ENCODE measurements at regions not wholly inside any gene's neighbourhood (a gene's known extent, or its start where the extent isn't known, plus 50 kb on each side); places are given as distances from the start of the nearest gene placed in this dataset.

DNA sequence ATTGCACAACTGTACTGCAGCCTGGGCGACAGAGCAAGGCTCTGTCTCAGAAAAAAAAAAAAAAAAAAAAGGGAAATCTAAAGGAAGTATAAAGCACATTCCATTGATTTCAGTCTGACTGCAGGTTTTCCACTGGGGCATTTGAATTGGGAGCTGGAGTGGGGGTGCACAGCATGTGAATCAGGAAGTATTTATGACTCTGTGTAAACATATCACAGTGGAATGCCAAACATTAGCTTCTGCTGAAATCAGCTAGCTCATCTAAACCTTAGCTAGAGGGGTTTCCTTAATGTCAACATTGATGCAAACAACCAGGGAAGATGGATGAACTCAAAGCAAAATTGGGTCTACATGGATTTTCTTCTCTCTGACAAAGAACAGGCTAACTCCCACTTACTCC lies 641.0 kb upstream of the EEF2KMT start:
- TF ChIP-seq SIN3A (IDR thresholded peaks at IDR 0.05; ENCODE audit: borderline replicate concordance, insufficient read depth, low read length) (no peak), FOXP2 (optimal IDR thresholded peaks at IDR 0.05; ENCODE audit: borderline replicate concordance, extremely low read depth, extremely low read length, insufficient read depth) (no peak), POLR2AphosphoS5 (IDR thresholded peaks at IDR 0.05; ENCODE audit: low read depth, low read length) (no peak), TAF1 (IDR thresholded peaks at IDR 0.05; ENCODE audit: borderline replicate concordance, insufficient read depth, low read length) (no peak)
- TF ChIP-seq, protein P1, sequence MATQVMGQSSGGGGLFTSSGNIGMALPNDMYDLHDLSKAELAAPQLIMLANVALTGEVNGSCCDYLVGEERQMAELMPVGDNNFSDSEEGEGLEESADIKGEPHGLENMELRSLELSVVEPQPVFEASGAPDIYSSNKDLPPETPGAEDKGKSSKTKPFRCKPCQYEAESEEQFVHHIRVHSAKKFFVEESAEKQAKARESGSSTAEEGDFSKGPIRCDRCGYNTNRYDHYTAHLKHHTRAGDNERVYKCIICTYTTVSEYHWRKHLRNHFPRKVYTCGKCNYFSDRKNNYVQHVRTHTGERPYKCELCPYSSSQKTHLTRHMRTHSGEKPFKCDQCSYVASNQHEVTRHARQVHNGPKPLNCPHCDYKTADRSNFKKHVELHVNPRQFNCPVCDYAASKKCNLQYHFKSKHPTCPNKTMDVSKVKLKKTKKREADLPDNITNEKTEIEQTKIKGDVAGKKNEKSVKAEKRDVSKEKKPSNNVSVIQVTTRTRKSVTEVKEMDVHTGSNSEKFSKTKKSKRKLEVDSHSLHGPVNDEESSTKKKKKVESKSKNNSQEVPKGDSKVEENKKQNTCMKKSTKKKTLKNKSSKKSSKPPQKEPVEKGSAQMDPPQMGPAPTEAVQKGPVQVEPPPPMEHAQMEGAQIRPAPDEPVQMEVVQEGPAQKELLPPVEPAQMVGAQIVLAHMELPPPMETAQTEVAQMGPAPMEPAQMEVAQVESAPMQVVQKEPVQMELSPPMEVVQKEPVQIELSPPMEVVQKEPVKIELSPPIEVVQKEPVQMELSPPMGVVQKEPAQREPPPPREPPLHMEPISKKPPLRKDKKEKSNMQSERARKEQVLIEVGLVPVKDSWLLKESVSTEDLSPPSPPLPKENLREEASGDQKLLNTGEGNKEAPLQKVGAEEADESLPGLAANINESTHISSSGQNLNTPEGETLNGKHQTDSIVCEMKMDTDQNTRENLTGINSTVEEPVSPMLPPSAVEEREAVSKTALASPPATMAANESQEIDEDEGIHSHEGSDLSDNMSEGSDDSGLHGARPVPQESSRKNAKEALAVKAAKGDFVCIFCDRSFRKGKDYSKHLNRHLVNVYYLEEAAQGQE (IDR thresholded peaks at IDR 0.05; ENCODE audit: insufficient read depth in 1 of 2, low read depth in 2 of 2, low read length in 2 of 2): no peak

DNA sequence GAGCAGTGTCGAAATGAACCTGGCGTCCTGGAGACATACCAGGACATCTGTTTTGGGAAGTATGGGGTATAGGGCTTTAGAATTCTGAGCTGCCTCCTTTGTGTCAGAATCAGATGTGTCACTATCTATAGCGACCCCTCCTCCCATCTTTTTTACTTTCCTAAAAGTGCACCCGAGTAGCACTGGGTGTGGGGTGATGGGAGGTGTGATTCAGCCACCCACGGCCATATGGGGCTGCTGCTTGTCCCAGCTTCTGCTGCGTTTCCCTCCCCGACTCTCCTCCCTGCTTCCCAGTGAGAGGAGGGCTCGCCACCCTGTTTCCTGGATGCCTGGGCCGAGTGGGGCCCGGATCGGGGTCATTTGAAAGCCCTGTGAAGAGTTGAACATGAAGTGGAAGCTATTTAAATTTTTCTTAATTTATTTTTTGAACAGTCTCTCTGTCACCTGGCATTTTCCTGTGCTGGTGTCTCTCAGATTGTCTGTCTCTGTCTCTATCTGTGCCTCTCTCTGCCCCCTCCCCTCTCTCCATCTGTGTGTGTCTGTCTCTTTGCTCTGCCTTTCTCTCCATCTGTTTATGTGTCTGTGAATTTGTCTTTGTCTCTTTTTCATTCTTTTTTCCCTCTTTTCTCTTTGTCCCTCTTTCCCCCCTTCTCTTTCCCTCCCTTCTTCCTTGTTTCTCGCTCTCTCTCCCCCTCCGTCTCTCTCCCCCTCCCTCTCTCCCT lies 638.8 kb upstream of the EEF2KMT start:
- no peak for TF ChIP-seq FOXP2 (optimal IDR thresholded peaks at IDR 0.05; ENCODE audit: borderline replicate concordance, extremely low read depth, extremely low read length, insufficient read depth)
- TF ChIP-seq, protein P1 (IDR thresholded peaks at IDR 0.05; ENCODE audit: insufficient read depth in 1 of 2, low read depth in 2 of 2, low read length in 2 of 2): no peak
- no peak for TF ChIP-seq TAF1 (IDR thresholded peaks at IDR 0.05; ENCODE audit: borderline replicate concordance, insufficient read depth, low read length)
- no peak for TF ChIP-seq POLR2AphosphoS5 (IDR thresholded peaks at IDR 0.05; ENCODE audit: low read depth, low read length)
- TF ChIP-seq SIN3A (IDR thresholded peaks at IDR 0.05; ENCODE audit: borderline replicate concordance, insufficient read depth, low read length): no peak

DNA sequence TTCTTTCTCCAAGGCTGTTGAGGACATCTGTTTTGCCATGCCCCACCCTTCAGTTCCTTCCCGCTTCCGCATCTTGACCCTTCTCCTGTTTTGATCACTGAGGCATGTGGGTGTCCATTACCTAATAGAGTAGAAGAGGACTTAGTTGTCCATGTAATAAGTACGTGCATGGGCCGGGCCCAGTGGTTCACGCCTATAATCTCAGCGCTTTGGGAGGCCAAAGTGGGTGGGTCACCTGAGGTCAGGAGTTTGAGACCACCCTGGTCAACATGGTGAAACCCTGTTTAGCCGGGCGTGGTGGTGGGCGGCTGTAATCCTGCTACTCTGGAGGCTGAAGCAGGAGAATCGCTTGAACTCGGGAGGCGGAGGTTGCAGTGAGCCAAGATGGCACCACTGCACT lies 637.8 kb upstream of the EEF2KMT start:
- TF ChIP-seq SIN3A (IDR thresholded peaks at IDR 0.05; ENCODE audit: borderline replicate concordance, insufficient read depth, low read length): no peak
- TF ChIP-seq POLR2AphosphoS5 (IDR thresholded peaks at IDR 0.05; ENCODE audit: low read depth, low read length): no peak
- TF ChIP-seq, protein P1 (IDR thresholded peaks at IDR 0.05; ENCODE audit: insufficient read depth in 1 of 2, low read depth in 2 of 2, low read length in 2 of 2): no peak
- no peak for TF ChIP-seq TAF1 (IDR thresholded peaks at IDR 0.05; ENCODE audit: borderline replicate concordance, insufficient read depth, low read length)
- TF ChIP-seq FOXP2 (optimal IDR thresholded peaks at IDR 0.05; ENCODE audit: borderline replicate concordance, extremely low read depth, extremely low read length, insufficient read depth): no peak

DNA sequence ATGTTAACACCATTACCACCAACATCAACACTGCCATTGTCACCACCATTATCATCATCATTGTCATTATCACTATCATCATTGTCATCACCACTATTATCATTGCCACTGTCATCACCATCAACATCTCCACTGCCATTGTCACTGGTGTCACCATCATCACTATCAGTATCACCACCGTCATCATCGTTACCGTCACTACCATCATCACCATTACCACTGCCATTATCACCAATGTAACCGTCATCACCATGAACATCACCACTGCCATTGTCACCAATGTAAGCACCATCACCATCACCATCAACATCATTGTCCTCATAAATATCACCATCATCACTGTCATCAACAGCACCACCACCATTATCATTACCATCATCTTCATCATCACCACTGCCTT lies 633.2 kb upstream of the EEF2KMT start:
- TF ChIP-seq, protein P1 (IDR thresholded peaks at IDR 0.05; ENCODE audit: insufficient read depth in 1 of 2, low read depth in 2 of 2, low read length in 2 of 2): no peak
- no peak for TF ChIP-seq SIN3A (IDR thresholded peaks at IDR 0.05; ENCODE audit: borderline replicate concordance, insufficient read depth, low read length)
